Spleen (tissue), 11 donors: ENCODE measurements at regions not wholly inside any gene's neighbourhood (a gene's known extent, or its start where the extent isn't known, plus 50 kb on each side); places are given as distances from the start of the nearest gene placed in this dataset.

ENCODE experiments used
- DNase-seq: peaks from one replicate; pipeline ENCODE4 v3.0.0-alpha.2; 2020
- H3K27ac ChIP-seq, 8 donors: fragments of 200-600 bp; sonication (generic) in 7 of 8; 1 replicate in 4 of 8; 2 replicates in 4 of 8; pipeline versions ENCODE4 v1.5.0 to v1.8.0; 2016 to 2021; ENCODE audit warnings: inconsistent platforms in 4 of 8, mild to moderate bottlenecking in 4 of 8, moderate library complexity in 1 of 8
- H3K27me3 ChIP-seq, 7 donors: fragments of 200-600 bp; sonication (generic) in 6 of 7; replicated peaks in 1 of 7; 1 replicate in 4 of 7; 2 replicates in 3 of 7; pipeline versions ENCODE4 v1.5.0 to v1.8.0; 2016 to 2021; ENCODE audit warnings: inconsistent platforms in 3 of 7, mild to moderate bottlenecking in 1 of 7
- H3K36me3 ChIP-seq, 6 donors: fragments of 200-600 bp; sonication (generic) in 5 of 6; 1 replicate in 4 of 6; 2 replicates in 2 of 6; pipeline versions ENCODE4 v1.5.0 to v1.8.0; 2016 to 2021; ENCODE audit warnings: inconsistent platforms in 2 of 6
- H3K4me1 ChIP-seq, 6 donors: fragments of 200-600 bp; sonication (generic) in 5 of 6; 1 replicate in 3 of 6; 2 replicates in 3 of 6; pipeline versions ENCODE4 v1.5.0 to v1.8.0; 2016 to 2021; ENCODE audit warnings: inconsistent platforms in 3 of 6
- H3K4me3 ChIP-seq, 8 donors: fragments of 200-600 bp; sonication (generic) in 7 of 8; 1 replicate in 4 of 8; 2 replicates in 4 of 8; pipeline versions ENCODE4 v1.5.0 to v1.8.0; 2016 to 2021; ENCODE audit warnings: inconsistent platforms in 4 of 8, mild to moderate bottlenecking in 4 of 8, moderate library complexity in 2 of 8
- H3K9me3 ChIP-seq, 8 donors: fragments of 200-600 bp; sonication (generic) in 7 of 8; 1 replicate in 4 of 8; 2 replicates in 4 of 8; pipeline versions ENCODE4 v1.5.0 to v1.8.0; 2016 to 2021; ENCODE audit warnings: inconsistent platforms in 4 of 8
- CTCF ChIP-seq, 11 experiments: fragments of 200-600 bp in 7 of 11; fragments of 450-650 bp in 4 of 11; sonication (generic) in 4 of 11; IDR thresholded peaks in 8 of 11; conservative IDR thresholded peaks in 3 of 11; 1 replicate in 7 of 11; 2 replicates in 4 of 11; pipeline versions ENCODE4 v1.4.0 to v1.8.0; 2016 to 2021; ENCODE audit warnings: antibody characterized with exemption in 11 of 11, inconsistent platforms in 4 of 11, mild to moderate bottlenecking in 1 of 11
- POLR2A ChIP-seq, 3 donors: fragments of 450-650 bp; IDR thresholded peaks; one replicate each; pipeline ENCODE4 v1.5.1; 2017; ENCODE audit warnings: antibody characterized with exemption in 3 of 3, mild to moderate bottlenecking in 1 of 3
- POLR2AphosphoS5 ChIP-seq, 3 donors: sonication (generic); formaldehyde crosslinking; IDR thresholded peaks; one replicate each; pipeline ENCODE4 v1.5.1; 2017; ENCODE audit warnings: antibody characterized with exemption in 3 of 3
- WGBS, 5 donors: extraction: QIAGEN DNeasy Blood & Tissue Kit in 3 of 5; methylation state at CpG; one replicate each; pipeline versions ENCODE4 v1.1.5 to v1.1.7; 2013 to 2018; 5-methylcytosine and 5-hydroxymethylcytosine counted together
- intact Hi-C: fragments of 100-400 bp; cut with DNase I; formaldehyde crosslinking; loops from one replicate; pipeline ENCODE4 v1.15.0; 2023; ENCODE audit warnings: low total_unique reads
- donor health status: healthy with polysubstance abuse.
- donor health status: DM: no; HTN: no; CAD: no; lungs with moderate emphysema.
- donor health status: DM: no; HTN: no; CAD: no.
- donor health status: Bipolar disorder and iron deficiency.
- donor health status: healthy.
- donor health status: DM: no; HTN: no; CAD: no.
- donor health status: DM: yes; HTN: yes; CAD: no.

GRCh38 chr3:144692488-144692887, 720.9 kb downstream of the DIPK2A start:
- DNase-seq, result no peak
- 86 to 92% (median 89%) methylated on average over 4 of the region's 4 CpGs for WGBS, 5 donors
- no peak overlapping the region for H3K4me3 ChIP-seq
- intact Hi-C loops, result no loop called here
- no peaks in the 10 kb centered on the region for H3K9me3 ChIP-seq
- H3K27ac ChIP-seq, result no peak overlapping the region
- TF ChIP-seq POLR2A (IDR thresholded peaks at IDR 0.05) (no peak), POLR2AphosphoS5 (IDR thresholded peaks at IDR 0.05) (no peak), CTCF (IDR thresholded peaks at IDR 0.05 in 8 of 11, conservative IDR thresholded peaks at IDR 0.05 in 3 of 11) (no peak)
- no peaks in the 10 kb centered on the region for H3K36me3 ChIP-seq
- no peaks in the 10 kb centered on the region for H3K27me3 ChIP-seq
- H3K4me1 ChIP-seq, result no peaks in the 10 kb centered on the region

GRCh38 chr3:144708437-144708836, 736.8 kb downstream of the DIPK2A start:
- H3K27ac ChIP-seq, result no peak overlapping the region
- TF ChIP-seq CTCF (IDR thresholded peaks at IDR 0.05 in 8 of 11, conservative IDR thresholded peaks at IDR 0.05 in 3 of 11) (no peak), POLR2AphosphoS5 (IDR thresholded peaks at IDR 0.05) (no peak), POLR2A (IDR thresholded peaks at IDR 0.05) (no peak)
- H3K27me3 ChIP-seq, result no peaks in the 10 kb centered on the region
- no peak overlapping the region for H3K4me3 ChIP-seq
- DNase-seq, result no peak
- H3K4me1 ChIP-seq, result no peaks in the 10 kb centered on the region
- intact Hi-C loops, result no loop called here
- H3K36me3 ChIP-seq, result no peaks in the 10 kb centered on the region
- H3K9me3 ChIP-seq, result no peaks in the 10 kb centered on the region
- WGBS, 5 donors, result 65 to 86% (median 78%) methylated on average over 1 of the region's 1 CpG

GRCh38 chr3:144737281-144737680, 765.7 kb downstream of the DIPK2A start:
- DNase-seq, result no peak
- Histone ChIP-seq H3K36me3 (no peaks in the 10 kb centered on the region), H3K27ac (no peak overlapping the region), H3K27me3 (no peaks in the 10 kb centered on the region), H3K9me3 (no peaks in the 10 kb centered on the region), H3K4me1 (no peaks in the 10 kb centered on the region), H3K4me3 (no peak overlapping the region)
- WGBS, 5 donors, result 88 to 97% (median 93%) methylated on average over 7 of the region's 7 CpGs
- intact Hi-C loops, result no loop called here
- TF ChIP-seq CTCF (IDR thresholded peaks at IDR 0.05 in 8 of 11, conservative IDR thresholded peaks at IDR 0.05 in 3 of 11), result no peak
- TF ChIP-seq POLR2A (IDR thresholded peaks at IDR 0.05), result no peak
- no peak for TF ChIP-seq POLR2AphosphoS5 (IDR thresholded peaks at IDR 0.05)

GRCh38 chr3:144743225-144743668, 771.6 kb downstream of the DIPK2A start:
- no peaks in the 10 kb centered on the region for H3K4me1 ChIP-seq
- TF ChIP-seq POLR2AphosphoS5 (IDR thresholded peaks at IDR 0.05), result no peak
- TF ChIP-seq POLR2A (IDR thresholded peaks at IDR 0.05), result no peak
- TF ChIP-seq CTCF (IDR thresholded peaks at IDR 0.05 in 8 of 11, conservative IDR thresholded peaks at IDR 0.05 in 3 of 11), result no peak
- intact Hi-C loops, result no loop called here
- H3K4me3 ChIP-seq, result no peak overlapping the region
- H3K9me3 ChIP-seq, result no peaks in the 10 kb centered on the region
- 84 to 100% (median 87%) methylated on average over 1 of the region's 1 CpG for WGBS, 5 donors
- DNase-seq, result no peak
- no peak overlapping the region for H3K27ac ChIP-seq
- no peaks in the 10 kb centered on the region for H3K36me3 ChIP-seq
- H3K27me3 ChIP-seq, result no peaks in the 10 kb centered on the region
